Panc1 (cell line): ENCODE measurements at regions not wholly inside any gene's neighbourhood (a gene's known extent, or its start where the extent isn't known, plus 50 kb on each side); places are given as distances from the start of the nearest gene placed in this dataset.

Experiments used
- ATAC-seq: fragments of 200-7000 bp; cut with Tn5 transposase; 2 replicates; pipeline ENCODE4 v1.9.1; 2020; ENCODE audit warnings: mild to moderate bottlenecking, moderate library complexity
- BruUV-seq: library from RNA; stranded (reverse); fragments of 400-500 nt; replicated peaks from 2 replicates; lab custom pipeline; 2021; lab: Mats Ljungman, UMichigan
- CTCF ChIA-PET: fragments of 300-600 bp; sonication (Branson Sonifier 250); formaldehyde crosslinking; loops from one replicate; lab custom pipeline; 2022; ENCODE audit warnings: antibody characterized with exemption; lab: Charles Lee
- POLR2A ChIA-PET: fragments of 300-600 bp; sonication (Branson Sonifier 250); formaldehyde crosslinking; loops from one replicate; lab custom pipeline; 2022; ENCODE audit warnings: antibody characterized with exemption; lab: Charles Lee
- DNase-seq: peaks from one replicate; pipeline ENCODE4 v3.0.0-alpha.2; 2010; ENCODE audit warnings: low read depth, low spot score
- H3K27ac ChIP-seq: 2 replicates; pipeline ENCODE4 v1.5.1; 2011; ENCODE audit warnings: mild to moderate bottlenecking, low read length, inconsistent platforms
- H3K27me3 ChIP-seq: fragments of 200-500 bp; sonication (Bioruptor generic); 2 replicates; pipeline ENCODE4 v1.6.0; 2014; ENCODE audit warnings: low read length, inconsistent platforms; ENCODE audit not compliant: control insufficient read depth, insufficient read depth
- H3K36me3 ChIP-seq: fragments of 200-500 bp; sonication (Bioruptor generic); 2 replicates; pipeline ENCODE4 v1.5.1; 2014; ENCODE audit warnings: inconsistent platforms, mild to moderate bottlenecking, low read length, moderate library complexity; ENCODE audit not compliant: control insufficient read depth, insufficient read depth
- H3K4me1 ChIP-seq: 2 replicates; pipeline ENCODE4 v1.5.1; 2011; ENCODE audit warnings: inconsistent platforms, mild to moderate bottlenecking, low read length, moderate library complexity; ENCODE audit not compliant: control insufficient read depth, insufficient read depth
- H3K4me3 ChIP-seq, 2 experiments: 2 replicates each; pipeline ENCODE4 v1.5.1; 2011 to 2012; ENCODE audit warnings: low read depth in 2 of 2, low read length in 2 of 2, mild to moderate bottlenecking in 2 of 2, inconsistent platforms in 1 of 2, moderate library complexity in 1 of 2
- H3K9me3 ChIP-seq: fragments of 200-500 bp; sonication (Bioruptor generic); 2 replicates; pipeline ENCODE4 v1.5.1; 2014; ENCODE audit warnings: low read depth, mild to moderate bottlenecking, inconsistent platforms, low read length, moderate library complexity; ENCODE audit not compliant: control insufficient read depth, insufficient read depth
- CTCF ChIP-seq: fragments of 450-650 bp; IDR thresholded peaks from 2 replicates; pipeline ENCODE4 v1.5.1; 2017; ENCODE audit warnings: mild to moderate bottlenecking
- POLR2AphosphoS5 ChIP-seq: IDR thresholded peaks from 2 replicates; pipeline ENCODE4 v1.6.1; 2012; ENCODE audit warnings: mild to moderate bottlenecking, low read depth, low read length, moderate library complexity
- SIN3A ChIP-seq: IDR thresholded peaks from 2 replicates; pipeline ENCODE4 v1.6.1; 2012; ENCODE audit warnings: low read depth, mild to moderate bottlenecking, low read length, moderate library complexity, borderline replicate concordance; ENCODE audit not compliant: insufficient read depth
- TCF7L2 ChIP-seq: IDR thresholded peaks from 2 replicates; pipeline ENCODE4 v1.6.1; 2011; ENCODE audit warnings: mild to moderate bottlenecking, low read depth, low read length, inconsistent platforms
- in situ Hi-C: cut with HindIII; loops from 2 replicates; pipeline ENCODE4 v1.10.0; 2016; ENCODE audit warnings: low sequenced_read_pairs, low pct_unique_long_range_greater_than_20kb
- intact Hi-C: fragments of 100-400 bp; cut with micrococcal nuclease; formaldehyde crosslinking; loops from one replicate; pipeline ENCODE4 v1.10.0; 2022; ENCODE audit not compliant: unreplicated experiment
- TF ChIP-seq, protein P1 (sequence below), 2 experiments: IDR thresholded peaks; 2 replicates each; pipeline ENCODE4 v1.6.1; 2011 to 2012; ENCODE audit warnings: low read depth in 2 of 2, control low read depth in 1 of 2, low read length in 1 of 2, mild to moderate bottlenecking in 1 of 2, moderate library complexity in 1 of 2; ENCODE audit not compliant: insufficient read depth in 1 of 2

DNA sequence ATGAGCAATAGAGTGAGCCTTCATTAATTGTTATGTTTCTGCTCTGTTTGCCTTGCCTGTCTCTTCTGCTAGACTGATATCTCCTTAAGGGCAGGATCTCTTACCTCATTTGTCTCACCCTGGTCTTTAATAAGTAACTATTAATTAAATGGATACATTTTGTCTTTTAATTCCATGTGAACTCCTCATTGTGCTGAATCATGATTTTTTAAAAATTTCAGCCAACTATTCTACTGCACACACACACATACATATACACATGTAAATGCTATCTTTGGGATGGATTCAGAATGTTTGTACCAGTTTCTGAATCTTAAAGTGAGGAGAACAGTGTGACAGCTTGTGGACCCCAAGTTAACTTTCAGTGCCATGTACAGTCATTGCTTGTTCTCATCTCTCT lies 731.1 kb upstream of the MAP3K7 start:
- Histone ChIP-seq H3K27me3 (no peaks in the 10 kb centered on the region), H3K4me3 (no peak overlapping the region), H3K4me1 (no peaks in the 10 kb centered on the region), H3K27ac (no peak overlapping the region), H3K9me3 (no peaks in the 10 kb centered on the region), H3K36me3 (no peaks in the 10 kb centered on the region)
- TF ChIP-seq, protein P1, sequence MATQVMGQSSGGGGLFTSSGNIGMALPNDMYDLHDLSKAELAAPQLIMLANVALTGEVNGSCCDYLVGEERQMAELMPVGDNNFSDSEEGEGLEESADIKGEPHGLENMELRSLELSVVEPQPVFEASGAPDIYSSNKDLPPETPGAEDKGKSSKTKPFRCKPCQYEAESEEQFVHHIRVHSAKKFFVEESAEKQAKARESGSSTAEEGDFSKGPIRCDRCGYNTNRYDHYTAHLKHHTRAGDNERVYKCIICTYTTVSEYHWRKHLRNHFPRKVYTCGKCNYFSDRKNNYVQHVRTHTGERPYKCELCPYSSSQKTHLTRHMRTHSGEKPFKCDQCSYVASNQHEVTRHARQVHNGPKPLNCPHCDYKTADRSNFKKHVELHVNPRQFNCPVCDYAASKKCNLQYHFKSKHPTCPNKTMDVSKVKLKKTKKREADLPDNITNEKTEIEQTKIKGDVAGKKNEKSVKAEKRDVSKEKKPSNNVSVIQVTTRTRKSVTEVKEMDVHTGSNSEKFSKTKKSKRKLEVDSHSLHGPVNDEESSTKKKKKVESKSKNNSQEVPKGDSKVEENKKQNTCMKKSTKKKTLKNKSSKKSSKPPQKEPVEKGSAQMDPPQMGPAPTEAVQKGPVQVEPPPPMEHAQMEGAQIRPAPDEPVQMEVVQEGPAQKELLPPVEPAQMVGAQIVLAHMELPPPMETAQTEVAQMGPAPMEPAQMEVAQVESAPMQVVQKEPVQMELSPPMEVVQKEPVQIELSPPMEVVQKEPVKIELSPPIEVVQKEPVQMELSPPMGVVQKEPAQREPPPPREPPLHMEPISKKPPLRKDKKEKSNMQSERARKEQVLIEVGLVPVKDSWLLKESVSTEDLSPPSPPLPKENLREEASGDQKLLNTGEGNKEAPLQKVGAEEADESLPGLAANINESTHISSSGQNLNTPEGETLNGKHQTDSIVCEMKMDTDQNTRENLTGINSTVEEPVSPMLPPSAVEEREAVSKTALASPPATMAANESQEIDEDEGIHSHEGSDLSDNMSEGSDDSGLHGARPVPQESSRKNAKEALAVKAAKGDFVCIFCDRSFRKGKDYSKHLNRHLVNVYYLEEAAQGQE (IDR thresholded peaks at IDR 0.05; ENCODE audit: insufficient read depth in 1 of 2, low read depth in 2 of 2, low read length in 1 of 2), result no peak
- no peak for TF ChIP-seq POLR2AphosphoS5
- no peak for TF ChIP-seq TCF7L2
- no peak for TF ChIP-seq CTCF
- no peak for TF ChIP-seq SIN3A
- ATAC-seq (no peak), DNase-seq (no peak)
- ChIA-PET POLR2A (no interaction called here), CTCF (no interaction called here)
- BruUV-seq, result no TSS peak
- intact Hi-C loops, result no loop called here
- in situ Hi-C loops, result no loop called here

DNA sequence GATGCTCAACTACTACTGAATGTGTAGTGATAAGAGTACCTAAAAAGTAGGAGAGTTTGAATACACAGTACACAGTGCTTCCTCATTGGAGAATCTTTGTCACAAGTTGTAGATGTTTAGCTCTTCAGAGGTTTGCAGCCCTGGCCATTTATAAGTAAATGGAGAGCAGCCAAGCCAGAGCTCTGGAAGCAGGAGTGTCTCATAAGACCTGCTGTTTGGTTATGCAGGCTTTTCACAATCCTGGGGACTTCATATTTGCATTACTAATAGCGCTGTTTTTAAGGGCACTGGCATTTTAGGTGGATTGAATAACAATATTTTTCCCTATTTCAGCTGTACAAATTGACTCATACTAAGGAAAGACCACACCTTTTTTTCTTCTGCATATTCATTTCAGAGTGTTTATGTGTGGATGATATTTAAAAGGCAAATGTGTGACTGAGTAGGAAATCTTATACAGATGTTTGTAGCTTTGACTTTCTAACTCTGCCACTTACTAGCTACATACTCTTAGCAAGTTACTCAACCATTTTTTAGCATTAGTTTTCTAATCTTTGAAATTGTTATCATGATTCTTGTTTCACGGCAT lies 730.5 kb upstream of the MAP3K7 start:
- Histone ChIP-seq H3K27ac (no peak overlapping the region), H3K9me3 (no peaks in the 10 kb centered on the region), H3K4me3 (no peak overlapping the region), H3K4me1 (no peaks in the 10 kb centered on the region), H3K36me3 (no peaks in the 10 kb centered on the region), H3K27me3 (no peaks in the 10 kb centered on the region)
- intact Hi-C loops, result no loop called here
- TF ChIP-seq SIN3A (no peak), POLR2AphosphoS5 (no peak), CTCF (no peak), TCF7L2 (no peak)
- TF ChIP-seq, protein P1 (IDR thresholded peaks at IDR 0.05; ENCODE audit: insufficient read depth in 1 of 2, low read depth in 2 of 2, low read length in 1 of 2), result no peak
- DNase-seq (no peak), ATAC-seq (no peak)
- no TSS peak for BruUV-seq
- CTCF ChIA-PET, result no interaction called here
- in situ Hi-C loops, result no loop called here
- POLR2A ChIA-PET, result no interaction called here
